CD4-positive, alpha-beta T cell treated with Interleukin-15 for 4 hours (primary cell): ENCODE measurements at regions not wholly inside any gene's neighbourhood (a gene's known extent, or its start where the extent isn't known, plus 50 kb on each side); places are given as distances from the start of the nearest gene placed in this dataset.
"Not testable (repeated sequence)": the region's sequence is repeated elsewhere in the genome, so short reads cannot be mapped to it uniquely, and the experiment has no call there.

Experiments used
- DNase-seq: peaks from one replicate; pipeline ENCODE4 v3.0.0-alpha.2; 2020; ENCODE audit warnings: low spot score

DNA sequence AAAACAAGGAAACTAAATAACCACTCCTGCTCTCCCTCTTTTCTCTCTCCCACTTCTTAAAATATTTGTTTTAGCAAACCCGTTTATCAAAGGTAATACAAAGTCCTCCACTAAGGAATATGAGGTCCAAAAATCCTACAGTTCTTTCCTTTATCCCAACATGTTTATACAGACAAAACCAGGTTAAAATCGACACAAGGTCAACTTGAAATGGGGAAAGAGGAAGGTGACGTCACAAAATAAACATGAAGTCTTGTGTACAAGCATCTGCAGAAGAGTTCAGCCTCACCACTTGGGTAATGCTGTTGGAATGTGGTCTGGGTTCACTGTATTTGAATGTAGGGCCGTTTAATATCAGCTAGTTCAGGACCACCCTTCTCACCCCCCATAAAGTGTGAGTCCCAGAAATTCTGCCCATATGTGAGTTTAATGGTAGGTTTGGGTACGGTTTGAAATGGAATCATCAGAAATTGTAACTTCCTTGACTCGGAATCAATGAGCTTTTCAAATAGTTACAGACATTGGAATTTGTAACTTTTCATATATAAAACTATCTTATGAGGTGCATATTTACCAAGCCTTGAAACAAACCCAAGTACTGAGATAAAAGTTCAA, 120.0 kb upstream of the SLC38A2 start:
- no peak for DNase-seq

DNA sequence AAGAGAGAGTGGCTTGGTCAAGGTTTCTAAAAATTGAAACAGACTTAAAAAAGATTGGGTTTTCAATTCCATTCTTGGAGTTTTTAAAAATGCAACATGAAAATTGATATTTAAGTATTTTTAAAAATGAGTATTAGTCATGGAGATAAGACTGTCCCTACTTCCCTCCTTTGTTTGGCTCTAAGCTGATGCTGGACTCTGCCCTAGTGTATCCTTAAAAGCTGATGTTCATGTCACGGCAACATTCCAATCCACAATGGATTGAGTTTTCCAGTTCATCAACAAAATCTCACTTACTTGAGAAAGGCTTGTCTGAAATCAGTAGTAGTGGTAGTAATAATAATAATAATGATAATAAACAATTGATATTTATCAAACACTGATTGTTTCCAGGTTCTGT, 119.0 kb upstream of the SLC38A2 start:
- no peak for DNase-seq

DNA sequence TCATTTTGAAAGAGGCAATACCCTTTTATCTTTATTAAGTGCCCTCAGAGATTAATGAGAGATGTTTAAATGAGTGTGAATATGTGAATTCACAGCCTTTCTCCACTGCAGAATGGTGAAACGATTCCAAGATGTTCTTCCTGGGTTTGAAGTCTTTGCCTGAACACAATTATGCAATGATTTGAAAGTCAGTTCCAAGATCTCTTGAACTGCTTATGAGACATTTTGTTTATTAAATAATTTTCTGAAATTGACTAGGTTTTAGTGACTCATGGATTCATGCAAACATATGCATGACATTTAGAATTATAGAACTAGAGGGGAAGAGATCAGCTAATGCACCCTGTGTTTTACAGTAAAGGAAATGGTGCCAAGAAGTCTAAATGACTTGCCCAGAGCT, 118.1 kb upstream of the SLC38A2 start:
- no peak for DNase-seq

DNA sequence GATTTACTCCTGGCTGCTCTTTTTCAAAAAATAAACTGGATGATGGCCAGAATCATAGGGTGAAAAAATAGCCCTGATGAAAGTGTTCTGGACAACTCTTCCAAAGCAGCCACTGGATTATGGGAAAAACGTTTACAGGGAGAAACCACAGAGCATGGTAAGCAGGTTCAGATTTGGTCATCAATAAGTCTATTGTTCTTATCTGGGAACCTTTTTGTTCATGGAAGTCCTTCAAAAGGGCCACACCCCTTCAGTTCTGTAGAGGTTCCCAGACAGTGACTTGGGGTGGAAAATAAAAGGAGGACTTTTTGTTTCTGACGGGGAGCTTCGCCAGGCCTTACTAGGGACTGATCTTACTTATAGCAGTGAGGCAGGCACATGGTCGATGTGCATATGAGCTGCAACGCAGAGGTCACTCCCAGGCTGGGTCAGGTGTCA, 117.4 kb upstream of the SLC38A2 start:
- no peak for DNase-seq

DNA sequence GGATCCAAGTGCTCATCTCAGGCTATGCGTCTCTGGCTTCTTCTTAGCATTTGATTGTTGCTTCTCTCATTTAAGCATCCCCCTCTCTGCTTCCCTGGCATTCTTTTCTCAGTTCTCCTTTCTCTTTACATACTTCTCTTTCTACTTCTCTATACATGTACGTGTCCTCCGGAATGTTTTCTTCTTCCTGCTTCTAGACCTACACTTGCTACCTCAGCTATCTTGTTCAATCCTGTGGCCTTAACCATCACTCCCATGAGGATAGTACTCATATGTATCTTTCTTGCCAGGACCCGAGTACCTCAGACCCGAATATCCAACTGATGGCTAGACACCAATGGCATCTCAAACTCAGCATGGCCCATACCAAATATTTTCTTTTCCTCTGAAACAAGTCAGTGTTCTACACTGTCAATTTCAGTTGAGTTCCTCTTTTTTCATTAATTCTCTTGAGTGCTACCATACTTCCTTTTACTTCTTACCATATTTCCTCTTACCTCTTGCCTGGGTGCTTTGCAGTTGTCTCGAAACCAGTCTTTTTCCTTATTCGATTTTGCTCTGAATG, 115.1 kb upstream of the SLC38A2 start:
- no peak for DNase-seq

DNA sequence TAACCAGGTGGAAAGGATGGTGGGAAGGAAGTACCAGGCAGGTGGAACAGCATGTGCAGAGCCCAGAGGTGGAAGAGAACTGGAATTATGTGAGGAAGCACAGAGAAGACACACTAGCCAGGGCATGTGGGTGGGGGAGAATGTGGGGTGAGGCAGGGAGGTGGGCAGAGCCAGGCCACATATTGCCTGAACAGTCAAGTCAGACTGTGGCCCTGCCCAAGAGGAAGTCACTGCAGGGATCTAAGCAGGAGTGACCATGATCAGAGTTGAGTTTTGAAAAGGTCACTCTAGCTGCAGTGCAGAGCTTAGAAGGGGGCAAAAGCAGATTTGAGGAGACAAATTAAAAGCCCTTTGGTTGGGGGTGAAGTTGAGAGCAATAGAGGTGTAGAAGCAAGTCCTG, 114.0 kb upstream of the SLC38A2 start:
- no peak for DNase-seq

DNA sequence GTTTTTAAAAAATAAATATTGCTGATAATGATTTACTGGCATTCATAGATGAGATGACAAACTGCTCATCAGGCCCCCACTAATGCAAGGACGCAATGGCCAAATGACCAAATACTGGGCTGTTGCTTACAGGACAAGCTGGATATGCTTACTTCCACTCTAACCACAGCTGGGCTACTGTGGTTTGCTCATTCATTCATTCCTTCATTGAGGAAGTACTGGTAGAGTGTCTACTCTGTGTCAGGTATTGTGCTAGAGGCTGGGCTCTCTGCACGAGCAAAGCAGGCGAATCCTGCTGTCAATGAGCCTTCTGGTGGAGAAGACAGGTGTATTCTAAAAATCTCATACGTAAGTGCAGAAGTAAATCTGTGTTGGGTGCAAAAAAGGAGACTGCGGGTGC, 113.3 kb upstream of the SLC38A2 start:
- no peak for DNase-seq

DNA sequence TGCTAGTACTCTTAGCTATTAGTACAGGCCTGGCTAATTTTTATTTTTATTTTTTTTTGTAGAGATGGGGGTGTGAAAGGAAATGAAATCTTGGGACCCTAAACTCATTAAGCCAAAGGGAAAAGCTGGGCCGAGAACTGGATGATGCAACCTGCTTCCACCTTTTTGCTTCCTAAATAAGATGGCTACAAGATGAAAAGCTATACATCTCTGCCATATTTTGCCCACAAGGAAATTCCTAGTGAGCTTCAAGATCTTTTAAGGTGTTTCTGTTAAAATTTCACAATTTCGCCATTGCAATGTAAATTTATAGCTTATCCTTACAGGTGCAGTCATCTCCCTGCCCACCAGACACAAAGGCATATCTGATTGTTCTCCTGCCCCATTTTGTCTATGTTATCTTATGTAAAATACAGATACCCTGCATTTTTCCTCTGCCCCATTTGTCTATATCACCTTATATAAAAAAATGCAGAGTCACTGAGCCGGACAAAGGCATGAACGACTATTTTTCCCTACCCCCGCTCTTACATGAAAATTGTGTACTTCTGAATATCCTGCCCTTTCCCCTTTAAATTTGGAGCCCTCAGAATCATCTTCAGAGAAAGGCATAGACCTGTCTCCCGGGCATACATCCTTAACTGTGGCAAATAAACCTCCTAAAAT, 112.0 kb upstream of the SLC38A2 start:
- no peak for DNase-seq

DNA sequence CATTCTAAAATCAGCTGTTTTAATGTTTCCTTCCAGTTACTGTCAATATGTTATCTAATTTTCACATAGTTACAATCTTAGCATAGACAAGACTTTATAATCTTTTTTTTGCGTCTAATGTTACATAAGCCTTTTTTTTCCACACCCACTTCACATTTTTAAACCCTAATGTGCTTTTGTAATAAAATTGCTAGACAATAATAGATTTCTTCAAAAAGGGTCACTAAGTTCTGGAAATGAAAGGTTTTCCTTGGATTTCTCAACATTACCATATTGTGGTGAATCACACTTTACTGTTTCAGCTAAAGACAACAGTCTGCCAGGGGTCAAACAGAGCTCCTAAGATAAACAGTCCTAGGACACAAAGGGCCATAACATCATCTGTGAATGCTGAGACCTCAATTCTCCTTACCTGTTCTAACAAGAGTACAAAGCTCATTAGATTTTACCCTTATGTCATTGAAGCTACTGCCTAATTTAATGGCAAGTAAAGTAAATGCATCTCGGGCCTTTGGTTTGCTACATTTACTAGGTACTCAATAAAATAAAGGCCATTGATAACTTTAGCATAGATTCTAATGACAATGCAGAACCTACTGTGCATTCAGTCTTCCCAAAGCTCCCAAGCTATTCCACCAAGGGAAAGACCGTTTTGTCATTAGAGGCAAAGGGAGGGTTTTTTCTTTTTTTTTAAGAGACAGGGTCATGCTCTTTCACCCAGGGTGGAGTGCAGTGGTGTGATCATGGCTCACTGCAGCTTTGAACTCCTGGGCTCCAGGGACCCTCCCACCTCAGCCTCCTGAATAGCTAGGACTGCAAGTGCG, 111.2 kb upstream of the SLC38A2 start:
- no peak for DNase-seq

DNA sequence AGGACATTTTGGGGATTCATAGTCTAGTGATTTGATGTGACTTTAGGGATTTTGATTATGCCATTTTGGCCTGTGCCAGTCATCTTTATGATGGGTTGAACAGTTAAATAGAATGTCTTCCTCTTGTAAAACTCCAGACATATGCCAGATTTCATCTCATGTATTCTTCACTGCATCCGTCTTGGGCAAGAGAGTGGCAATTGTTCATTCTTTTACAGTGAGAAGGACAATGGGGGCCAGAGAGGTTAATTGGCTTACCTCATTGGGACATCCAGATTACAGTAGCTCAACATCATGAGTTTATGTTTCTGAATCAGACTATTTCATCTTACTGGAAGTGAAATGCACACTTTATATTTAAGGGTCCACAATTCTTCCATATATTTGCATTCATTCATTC, 108.2 kb upstream of the SLC38A2 start:
- DNase-seq: no peak

DNA sequence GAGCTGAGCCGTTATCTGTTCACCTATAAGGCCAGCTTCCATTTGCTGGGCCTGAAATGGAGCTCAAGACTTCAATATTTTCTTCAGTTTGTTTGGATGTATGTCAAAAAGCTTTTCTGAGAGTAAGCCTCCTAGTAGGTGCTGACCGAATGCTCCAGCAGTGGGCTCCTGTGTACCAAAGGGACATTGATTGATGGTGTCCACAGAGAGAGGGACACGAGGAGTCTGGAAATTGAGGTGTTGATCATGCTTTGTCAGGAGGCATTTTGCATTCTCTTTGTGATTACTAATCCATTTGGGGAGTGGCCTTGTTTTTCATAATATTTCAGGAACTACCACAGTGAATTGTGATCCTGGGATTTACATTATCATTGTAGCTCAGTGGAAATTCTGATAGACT, 107.7 kb upstream of the SLC38A2 start:
- no peak for DNase-seq

DNA sequence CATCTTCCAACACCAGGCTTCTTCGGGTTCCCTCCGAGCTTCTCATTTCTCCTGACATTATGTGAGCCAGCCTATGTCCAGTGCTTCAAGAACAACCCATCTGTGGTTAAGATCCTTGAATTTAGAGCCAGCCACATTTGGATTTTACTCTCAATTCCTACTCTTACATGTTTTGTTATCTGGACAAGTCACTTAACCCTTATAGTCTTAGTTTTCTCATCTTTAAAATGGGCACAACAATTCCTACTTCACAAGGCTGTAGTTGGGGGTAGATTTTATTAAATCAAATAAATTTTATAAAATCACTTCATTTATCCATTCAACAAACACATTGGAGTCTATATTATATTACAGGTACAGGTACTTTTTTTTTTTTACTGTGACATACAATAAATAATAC, 105.5 kb upstream of the SLC38A2 start:
- no peak for DNase-seq

DNA sequence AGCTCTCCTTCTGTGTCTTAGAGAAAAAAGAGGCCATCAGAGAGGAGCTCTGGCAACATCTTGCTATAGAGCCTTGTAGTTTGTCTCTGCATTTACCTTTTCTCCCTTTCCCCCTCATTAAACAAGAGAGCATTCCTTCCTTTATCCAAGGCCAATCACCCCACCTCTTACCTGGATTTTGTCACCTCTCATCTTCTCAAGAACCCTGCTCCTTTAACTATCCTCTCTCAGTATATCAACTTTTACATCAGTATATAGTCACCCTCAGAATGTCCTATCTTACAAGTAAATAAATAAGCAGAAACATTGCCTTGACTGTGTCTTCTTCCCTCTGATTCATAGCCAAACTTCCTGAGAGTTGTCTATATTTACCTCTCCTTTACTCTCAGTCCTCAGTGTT, 105.0 kb upstream of the SLC38A2 start:
- DNase-seq: no peak

DNA sequence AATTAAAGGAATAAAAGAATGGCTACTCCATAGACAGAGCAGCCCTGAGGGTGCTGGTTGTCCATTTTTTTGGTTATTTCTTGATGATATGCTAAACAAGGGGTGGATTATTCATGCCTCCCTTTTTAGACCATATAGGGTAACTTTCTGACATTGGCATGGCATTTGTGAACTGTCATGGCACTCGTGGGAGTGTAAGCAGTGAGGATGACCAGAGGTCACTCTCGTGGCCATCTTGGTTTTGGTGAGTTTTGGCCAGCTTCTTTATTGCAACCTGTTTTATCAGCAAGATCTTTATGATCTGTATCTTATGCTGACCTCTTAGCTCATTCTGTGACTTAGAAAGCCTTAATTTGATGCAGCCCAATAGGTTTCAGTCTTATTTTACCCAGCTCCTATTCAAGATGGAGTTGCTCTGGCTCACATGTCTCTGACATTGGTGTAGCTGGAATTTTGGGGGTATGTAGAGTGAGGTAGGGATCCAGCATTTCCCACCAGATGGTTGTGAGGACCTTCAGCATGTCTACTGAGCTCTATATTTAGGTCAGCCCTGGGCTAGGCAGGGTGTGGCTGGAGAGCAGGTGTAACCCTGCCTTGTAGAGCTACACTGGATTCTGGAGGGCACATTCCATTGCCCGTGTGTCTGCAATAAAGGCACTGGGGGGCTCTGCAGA, 103.5 kb upstream of the SLC38A2 start:
- no peak for DNase-seq

DNA sequence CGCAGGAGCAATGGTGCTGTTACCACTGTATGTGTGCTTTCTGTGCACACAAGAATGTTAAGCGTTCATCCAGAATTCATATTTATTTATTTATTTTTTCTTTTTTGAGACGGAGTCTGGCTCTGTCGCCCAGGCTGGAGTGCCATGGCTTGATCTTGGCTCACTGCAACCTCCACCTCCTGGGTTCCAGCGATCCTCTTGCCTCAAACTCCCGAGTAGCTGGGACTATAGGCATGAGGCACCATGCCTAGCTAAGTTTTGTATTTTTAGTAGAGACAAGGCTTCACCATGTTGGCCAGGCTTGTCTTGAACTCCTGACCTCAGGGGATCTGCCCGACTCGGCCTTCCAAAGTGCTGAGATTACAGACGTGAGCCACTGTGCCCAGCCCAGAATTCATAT, 101.8 kb upstream of the SLC38A2 start:
- DNase-seq: not testable (repeated sequence)

DNA sequence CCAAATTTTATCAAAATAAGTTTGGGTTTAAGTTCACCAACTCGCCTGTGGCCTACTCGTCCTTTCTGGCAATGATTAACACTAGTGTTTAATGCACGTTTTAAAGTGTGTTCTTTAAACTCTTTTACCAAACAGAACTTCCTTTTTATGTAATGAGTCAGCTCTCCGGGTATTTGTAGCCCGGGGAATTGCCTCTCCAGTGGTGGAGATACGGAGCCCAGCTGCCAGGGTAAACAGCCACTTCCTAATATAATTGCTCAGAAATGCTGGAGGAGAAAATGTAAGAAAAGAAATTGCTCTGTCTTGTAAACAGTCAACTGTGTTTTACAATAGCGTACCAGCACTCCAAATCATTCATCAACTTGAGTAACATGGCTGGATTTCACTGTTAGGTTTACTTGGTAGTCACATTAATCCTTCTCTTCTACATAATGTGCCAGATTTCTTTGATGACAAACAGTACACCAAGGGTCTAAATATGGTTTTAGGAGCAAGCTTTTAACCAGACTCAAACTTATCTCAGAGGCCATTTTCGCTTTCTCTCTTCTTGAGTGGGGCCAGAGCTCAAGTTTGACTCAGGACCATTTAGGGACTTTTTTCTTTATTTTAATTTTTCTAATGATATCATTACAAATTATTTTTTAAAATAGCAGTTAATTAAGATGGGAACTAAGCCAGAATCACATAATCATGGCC, 101.2 kb upstream of the SLC38A2 start:
- no peak for DNase-seq

DNA sequence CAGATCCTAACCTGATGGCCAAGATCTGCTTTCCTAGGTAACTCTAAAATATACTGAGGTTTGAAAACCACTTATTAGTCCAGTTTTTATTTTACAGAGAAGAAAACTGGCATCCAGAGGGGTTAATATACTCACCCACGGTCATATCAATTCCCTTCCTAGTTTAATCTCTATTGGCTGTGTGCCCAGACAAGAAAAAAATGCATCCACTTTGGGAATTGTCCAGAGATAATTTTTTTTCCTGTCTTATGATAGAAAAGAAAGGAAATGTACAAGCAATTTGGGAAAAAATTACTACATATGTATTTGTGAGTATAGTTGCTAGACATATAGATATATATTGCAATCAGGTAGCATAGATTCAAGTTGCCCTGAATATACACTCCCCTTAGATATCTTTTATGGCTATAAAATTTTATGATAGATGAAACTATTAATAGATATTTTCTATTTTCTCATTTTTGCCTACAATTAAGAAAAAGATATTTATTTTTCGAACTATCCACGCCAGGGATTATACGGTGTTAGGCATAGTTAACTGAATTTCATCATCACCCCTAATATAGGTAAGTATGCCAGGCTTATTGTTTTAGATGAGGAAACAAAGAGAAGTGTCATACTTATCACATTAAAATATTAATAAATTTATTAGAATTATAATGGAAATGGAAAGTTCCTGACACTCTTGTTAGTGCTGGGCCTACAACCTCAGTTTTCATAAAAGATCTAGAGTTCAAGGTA, 100.5 kb upstream of the SLC38A2 start:
- no peak for DNase-seq

DNA sequence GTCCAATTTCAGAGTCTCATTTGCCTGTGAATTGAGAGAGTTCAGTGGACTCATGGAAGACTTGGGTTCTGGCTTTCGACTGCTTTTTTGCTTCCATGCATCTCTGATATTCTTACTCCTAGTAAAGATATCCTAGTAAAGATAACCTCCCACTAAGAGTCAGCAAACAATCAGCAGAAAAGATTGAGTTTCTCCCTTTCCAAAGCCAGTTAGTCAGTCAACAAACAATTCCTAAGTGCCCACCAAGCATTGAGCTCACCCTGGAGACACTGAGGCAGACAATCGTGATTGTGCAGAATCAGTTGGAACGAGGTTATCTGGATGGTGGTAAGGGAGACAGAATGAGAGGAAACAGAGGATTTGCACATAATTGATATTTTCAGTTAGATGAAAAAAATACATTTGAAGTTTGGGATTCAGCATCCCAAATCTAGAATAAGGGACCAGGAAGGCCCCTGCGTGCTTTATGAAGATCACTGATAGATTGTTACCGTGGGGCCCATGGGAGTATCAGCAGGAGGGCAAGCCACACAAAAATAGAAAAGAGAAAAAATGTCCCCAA, 99.7 kb upstream of the SLC38A2 start:
- DNase-seq: no peak

DNA sequence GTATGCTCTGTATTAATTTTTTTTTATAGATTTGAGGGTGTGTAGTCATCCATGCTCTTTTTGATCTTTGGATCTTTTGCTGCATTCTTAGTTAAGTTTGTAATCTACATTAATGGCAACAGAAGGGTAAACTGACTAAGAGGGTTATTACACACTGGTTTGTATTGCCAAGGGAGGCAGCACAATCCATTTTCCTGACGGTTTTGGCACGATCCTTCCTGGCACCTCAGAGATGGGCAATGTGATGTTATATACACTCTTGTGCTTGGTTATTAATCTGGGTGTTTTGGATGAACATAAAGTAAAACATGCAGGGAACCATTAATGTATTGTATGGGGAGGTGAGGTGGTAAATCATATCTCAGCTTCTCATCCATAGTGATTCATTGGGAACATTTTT, 98.8 kb upstream of the SLC38A2 start:
- DNase-seq: no peak

DNA sequence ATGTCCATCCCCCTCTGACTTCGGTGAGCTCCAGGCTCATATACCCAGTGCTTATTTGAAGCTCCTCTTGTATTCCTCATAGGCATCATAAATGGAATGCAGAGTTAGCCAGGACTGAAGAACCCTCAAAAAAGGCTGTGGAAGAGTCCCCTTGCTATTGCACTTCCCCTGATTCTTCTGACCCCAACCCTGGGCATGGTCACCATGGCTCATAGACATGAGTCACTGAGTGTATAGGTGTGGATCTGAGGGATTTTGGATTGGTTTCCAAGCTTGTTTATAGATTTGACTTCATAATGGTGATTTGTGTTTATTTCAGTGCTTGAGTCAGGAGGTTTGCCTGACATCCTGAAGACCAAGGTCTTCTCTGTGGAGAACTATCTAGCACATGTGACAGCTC, 98.4 kb upstream of the SLC38A2 start:
- DNase-seq: no peak
